ENCODE measurements at regions not wholly inside any gene's neighbourhood (a gene's known extent, or its start where the extent isn't known, plus 50 kb on each side); places are given as distances from the start of the nearest gene placed in this dataset.
"Not testable (repeated sequence)": the region's sequence is repeated elsewhere in the genome, so short reads cannot be mapped to it uniquely, and the experiment has no call there.

DNA sequence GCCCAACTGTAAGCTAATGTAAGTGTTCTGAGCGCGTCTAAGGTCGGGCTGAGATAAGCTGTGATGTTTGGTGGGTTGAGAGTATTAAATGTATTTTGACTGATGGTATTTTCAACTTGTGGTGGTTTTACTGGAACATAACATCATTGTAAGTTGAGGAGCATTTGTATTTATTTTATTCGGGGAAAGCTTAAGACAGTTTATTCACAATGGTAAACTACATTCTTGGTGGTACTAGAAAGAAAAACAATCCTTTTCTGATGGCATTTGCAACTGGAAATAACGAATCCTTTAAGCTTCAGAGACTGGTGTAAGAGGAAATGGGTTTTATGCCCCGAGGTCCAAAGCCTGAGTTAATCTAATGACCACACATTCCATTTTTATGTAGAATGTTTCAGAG is 283.3 kb upstream of the NETO1 start:
- DNase-seq (ENCODE audit: extremely low read depth in 1 of 11, low read depth in 9 of 11, low spot score in 4 of 11): no peak

DNA sequence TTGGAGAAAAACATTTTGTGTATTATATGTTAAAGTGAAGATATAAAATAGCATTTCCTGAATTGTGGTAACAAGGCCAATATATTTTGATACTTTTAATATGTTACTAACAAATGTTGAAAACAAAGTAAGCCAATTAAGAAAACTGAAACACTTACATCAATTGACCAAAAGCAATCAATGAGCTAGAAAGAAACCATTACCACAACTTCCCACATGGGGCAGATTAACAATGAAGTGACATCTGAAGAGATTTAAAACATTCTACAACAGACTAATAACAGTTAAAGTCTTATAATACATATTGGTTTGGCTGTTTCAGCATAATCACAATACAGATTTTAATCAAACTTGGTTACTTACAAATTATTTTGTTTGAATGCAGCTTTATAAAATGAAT is 282.4 kb upstream of the NETO1 start:
- no peak for DNase-seq (ENCODE audit: extremely low read depth in 1 of 11, low read depth in 9 of 11, low spot score in 4 of 11)

DNA sequence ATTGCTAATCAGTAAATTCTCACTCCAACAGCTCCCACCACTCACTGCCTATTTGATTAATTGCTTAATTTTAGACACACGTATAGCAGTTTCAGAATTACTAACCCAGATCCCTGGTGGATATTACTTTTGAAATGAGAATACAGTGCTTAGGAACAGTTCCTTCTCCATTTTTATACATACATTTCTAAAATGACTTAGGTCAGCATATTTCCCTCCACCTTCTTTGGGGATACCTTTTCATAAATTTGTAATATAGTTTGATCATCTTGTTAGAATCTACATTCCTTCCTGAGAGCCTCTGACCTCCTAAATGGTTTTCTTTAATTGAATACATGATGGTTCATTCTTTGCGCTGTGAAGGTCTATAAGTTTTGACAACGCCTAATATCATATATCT is 279.8 kb upstream of the NETO1 start:
- no peak for DNase-seq (ENCODE audit: extremely low read depth in 1 of 11, low read depth in 9 of 11, low spot score in 4 of 11)

DNA sequence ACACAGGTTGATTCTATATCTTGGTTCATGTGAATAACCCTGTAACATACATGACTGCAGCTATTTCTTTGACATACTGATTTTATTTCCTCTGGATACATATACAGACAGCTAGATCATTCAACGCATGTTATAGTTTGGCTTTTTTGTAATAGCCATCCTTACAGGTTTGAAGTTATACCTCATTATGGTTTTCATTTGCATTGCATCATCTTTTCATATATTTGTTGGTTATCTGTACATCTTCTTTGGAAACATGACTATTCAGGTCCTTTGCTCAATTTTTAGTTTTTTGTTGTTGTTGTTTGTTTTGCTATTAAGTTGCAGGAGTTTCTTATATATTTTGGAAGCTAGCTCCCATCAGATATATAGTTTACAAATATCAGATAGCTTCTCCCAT is 276.2 kb upstream of the NETO1 start:
- DNase-seq (ENCODE audit: extremely low read depth in 1 of 11, low read depth in 9 of 11, low spot score in 4 of 11): no peak

DNA sequence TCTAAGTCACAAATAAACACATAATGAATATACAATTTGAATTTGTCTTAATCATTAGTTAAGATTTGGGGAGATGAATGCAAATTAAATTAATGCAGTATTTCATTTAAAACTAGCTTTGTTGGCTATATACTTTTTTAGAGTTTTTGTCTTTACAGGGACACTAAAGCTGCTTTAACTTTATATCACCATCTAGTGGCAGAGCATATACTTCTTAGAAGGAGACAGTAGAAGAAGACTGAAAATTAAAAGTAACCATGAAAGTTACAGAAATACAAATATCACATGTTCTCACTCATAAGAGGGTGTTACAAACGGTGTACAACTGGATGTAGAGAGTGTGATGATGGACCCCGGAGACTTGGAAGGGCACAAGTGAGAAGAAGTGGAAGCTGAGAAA is 268.3 kb upstream of the NETO1 start:
- DNase-seq (ENCODE audit: extremely low read depth in 1 of 11, low read depth in 9 of 11, low spot score in 4 of 11): no peak

DNA sequence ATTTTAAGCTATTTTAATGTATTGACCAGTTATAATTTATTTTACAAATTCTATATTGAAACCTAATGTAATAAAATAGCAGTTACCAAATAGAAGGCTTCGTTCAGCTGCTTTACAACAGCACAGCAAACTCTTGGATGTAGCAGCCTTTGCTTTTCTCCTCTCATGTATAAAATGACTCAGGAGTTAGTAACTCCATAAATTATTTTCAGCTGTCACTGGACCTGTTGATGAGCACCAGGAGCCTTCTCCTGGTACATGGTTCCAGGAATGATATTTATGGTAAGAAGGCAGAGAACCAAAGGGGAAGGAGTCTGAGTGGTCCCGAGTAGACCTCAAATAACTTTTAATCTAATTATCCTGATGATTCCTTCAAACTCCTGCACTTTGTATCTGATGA is 256.4 kb upstream of the NETO1 start:
- DNase-seq (ENCODE audit: extremely low read depth in 1 of 11, low read depth in 9 of 11, low spot score in 4 of 11): no peak

DNA sequence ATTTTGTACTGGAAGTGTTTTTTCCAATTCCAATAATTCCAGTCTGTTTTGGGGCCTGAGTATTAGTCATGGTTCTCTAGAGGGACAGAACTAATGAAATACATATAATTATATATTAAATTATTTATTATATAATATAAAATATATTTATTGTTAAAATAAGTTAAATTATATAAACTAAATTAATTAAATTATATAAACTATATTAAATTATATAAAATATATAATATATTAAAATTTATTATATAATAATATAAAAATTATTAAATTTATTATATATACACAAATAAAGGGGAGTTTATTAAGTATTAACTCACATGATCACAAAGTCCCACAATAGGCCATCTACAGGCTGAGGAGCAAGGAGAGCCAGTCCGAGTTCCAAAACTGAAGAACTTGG is 253.4 kb upstream of the NETO1 start:
- no peak for DNase-seq (ENCODE audit: extremely low read depth in 1 of 11, low read depth in 9 of 11, low spot score in 4 of 11)

DNA sequence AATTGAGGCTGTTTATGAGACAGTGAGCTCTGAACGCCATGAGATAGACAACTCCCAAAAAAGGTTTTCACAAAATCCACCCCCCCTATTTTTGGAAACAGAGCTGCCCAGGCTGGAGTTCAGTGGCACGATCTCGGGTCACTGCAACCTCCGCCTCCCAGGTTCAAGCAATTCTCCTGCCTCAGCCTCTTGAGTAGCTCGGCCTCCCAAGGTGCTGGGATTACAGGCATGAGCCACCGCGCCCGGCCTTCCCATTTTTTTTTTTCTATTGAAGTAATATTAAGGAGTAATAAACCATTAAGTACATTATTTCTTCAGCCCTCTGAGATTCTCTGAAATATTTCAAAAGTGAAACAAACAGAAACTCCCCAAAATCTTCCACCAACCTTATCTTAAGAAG is 252.8 kb upstream of the NETO1 start:
- no peak for DNase-seq (ENCODE audit: extremely low read depth in 1 of 11, low read depth in 9 of 11, low spot score in 4 of 11)

DNA sequence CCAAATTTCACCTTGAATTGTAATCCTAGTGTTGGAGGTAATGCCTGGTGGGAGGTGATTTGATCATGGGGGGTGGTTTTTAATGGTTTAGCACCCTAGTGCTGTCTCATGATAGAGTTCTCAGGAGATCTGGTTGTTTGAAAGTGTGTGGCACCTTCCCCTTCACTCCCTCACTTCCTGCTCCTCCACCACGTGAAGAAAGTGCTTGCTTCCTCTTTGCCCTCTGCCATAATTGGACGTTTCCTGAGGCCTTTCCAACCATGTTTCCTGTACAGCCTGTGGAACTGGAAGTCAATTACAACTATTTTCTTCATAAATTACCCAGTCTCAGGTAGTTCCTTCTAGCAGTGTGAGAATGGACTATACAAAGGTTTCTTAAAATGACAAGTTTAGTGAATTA is 251.8 kb upstream of the NETO1 start:
- DNase-seq (ENCODE audit: extremely low read depth in 1 of 11, low read depth in 9 of 11, low spot score in 4 of 11): no peak

DNA sequence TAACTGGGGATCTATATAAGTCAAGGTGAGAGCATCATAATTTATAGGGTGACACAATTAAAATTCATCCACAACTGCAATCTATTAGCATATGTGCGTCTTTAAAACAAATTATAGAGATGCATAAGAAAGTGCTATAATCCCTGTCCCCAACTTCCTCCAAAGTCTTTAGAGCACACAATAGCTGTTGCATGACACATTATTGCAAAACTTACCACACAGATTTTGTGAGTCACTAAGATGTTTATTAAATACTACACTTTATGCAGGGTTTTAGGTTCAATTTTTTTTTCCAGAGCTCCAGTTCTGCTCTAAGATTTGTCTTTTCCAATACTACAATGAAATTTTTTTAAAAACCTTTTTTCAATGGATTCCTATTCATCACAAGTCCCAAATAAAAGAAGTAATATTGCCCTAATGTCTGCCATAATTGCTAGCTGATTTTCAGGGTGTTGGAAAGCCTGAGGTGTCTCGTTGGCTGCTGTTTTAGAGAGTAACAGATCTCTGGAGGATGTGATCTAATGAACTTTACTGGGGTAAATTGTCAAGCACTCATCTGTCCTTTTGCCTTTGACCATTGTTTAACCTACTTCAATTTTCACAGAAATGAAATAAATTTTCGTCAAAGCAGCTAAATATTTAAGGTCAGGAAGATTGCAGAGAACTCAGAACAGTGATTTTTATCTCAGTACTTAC is 250.5 kb upstream of the NETO1 start:
- DNase-seq (ENCODE audit: extremely low read depth in 1 of 11, low read depth in 9 of 11, low spot score in 4 of 11): no peak

DNA sequence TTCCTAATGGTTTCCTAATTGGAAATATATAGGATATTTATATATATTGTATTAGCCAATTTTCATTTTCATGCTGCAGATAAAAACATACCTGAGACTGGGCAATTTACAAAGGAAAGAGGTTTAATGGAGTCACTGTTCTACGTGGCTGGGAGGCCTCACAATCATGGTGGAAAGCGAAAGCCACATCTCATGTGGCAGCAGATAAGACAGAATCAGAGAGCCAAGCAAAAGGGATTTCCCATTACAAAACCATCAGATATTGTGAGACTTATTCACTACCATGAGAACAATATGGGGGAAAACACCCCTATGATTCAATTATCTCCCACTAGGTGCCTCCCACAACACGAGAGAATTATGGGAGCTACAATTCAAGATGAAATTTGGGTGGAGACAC is 242.5 kb upstream of the NETO1 start:
- no peak for DNase-seq (ENCODE audit: extremely low read depth in 1 of 11, low read depth in 9 of 11, low spot score in 4 of 11)

DNA sequence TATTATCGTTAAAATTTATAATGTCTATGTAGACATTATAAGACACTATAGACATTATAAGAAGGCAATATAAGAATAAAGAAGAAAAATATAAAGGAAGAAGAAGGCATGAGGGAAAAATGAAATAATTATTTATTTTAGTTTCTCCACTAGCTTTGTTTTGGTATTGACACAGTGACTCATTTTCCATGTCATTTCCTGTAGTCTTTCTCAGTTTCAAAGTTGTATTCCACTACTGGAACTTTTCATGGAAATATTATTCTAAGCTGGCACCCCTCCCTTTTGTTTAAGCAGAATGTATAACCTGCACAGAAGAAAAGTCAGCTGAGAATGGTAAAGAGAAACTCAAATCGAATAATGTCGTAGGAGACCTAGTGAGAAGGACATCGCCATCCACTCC is 234.2 kb upstream of the NETO1 start:
- no peak for DNase-seq (ENCODE audit: extremely low read depth in 1 of 11, low read depth in 9 of 11, low spot score in 4 of 11)

DNA sequence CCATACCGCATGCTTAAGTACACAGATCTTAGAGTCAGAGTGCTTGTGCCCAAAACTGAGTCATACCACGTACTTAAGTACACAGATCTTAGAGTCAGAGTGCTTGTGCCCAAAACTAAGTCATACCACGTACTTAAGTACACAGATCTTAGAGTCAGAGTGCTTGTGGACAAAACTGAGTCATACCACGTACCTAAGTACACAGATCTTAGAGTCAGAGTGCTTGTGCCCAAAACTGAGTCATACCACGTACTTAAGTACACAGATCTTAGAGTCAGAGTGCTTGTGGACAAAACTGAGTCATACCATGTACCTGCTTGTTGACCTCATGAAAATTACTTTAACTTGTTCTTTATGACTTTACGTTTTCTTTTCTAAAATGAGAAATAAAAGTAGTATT is 233.7 kb upstream of the NETO1 start:
- DNase-seq (ENCODE audit: extremely low read depth in 1 of 11, low read depth in 9 of 11, low spot score in 4 of 11): not testable (repeated sequence)

DNA sequence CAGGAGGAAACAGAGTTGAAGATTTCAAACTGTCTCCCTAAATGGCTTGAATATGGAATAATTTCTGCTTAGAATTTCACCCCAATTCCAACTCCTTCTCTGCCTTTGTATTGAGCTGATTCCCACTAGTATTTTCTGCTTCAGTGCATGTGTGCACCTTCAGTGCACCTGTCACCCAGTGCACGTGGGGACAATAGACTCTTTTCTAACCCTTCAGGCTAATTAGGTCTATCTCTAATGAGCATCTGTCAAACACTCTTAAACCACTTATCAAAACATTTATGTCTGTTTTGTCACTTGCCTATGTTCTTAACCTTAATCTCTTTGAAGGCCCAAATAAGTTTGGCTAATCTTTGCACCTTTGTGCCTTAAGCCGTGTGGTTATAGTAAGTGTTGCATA is 232.0 kb upstream of the NETO1 start:
- DNase-seq (ENCODE audit: extremely low read depth in 1 of 11, low read depth in 9 of 11, low spot score in 4 of 11): no peak

DNA sequence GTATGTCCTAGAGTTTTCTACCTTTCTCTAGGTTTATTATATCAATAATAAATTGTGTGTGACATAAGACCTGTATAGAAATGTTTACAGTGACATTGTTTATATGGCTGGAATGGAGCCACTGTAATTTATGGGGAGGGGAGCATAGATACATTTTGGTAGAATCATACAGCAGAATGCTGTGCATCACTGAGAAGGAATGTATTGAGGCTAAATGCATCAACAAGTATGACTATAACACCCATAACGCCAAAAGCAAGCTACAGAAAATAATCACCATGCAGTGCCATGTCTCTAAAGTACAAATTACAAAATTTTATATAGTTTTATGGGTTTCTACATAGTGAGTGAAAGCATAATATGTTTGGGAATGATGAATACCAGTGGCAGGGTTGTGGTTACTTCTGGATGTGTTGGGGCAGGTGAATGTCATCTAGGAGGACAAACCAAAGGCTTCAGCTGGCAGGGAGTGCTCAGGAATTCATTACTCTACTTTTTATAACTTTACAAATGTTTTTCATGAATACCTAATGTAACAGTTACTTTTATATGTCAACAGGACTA is 226.0 kb upstream of the NETO1 start:
- DNase-seq (ENCODE audit: extremely low read depth in 1 of 11, low read depth in 9 of 11, low spot score in 4 of 11): no peak

DNA sequence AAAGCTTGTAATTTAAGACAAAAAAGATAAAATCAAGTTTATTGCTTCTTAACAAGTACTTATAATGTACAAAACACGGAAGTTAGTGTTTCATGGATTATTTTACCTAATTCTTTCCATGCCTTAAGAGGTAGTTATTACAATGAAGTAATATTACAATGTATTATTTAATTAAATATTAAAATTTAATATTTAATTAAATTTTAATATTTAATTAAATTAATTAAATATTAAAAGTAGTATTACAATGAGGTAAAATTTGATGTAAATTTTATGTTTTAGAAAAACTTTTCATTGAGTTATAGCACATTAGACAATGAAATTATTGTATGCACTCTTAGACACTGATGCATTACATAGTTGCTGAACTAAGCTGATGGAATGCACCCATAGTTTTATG is 220.7 kb upstream of the NETO1 start:
- DNase-seq (ENCODE audit: extremely low read depth in 1 of 11, low read depth in 9 of 11, low spot score in 4 of 11): no peak

DNA sequence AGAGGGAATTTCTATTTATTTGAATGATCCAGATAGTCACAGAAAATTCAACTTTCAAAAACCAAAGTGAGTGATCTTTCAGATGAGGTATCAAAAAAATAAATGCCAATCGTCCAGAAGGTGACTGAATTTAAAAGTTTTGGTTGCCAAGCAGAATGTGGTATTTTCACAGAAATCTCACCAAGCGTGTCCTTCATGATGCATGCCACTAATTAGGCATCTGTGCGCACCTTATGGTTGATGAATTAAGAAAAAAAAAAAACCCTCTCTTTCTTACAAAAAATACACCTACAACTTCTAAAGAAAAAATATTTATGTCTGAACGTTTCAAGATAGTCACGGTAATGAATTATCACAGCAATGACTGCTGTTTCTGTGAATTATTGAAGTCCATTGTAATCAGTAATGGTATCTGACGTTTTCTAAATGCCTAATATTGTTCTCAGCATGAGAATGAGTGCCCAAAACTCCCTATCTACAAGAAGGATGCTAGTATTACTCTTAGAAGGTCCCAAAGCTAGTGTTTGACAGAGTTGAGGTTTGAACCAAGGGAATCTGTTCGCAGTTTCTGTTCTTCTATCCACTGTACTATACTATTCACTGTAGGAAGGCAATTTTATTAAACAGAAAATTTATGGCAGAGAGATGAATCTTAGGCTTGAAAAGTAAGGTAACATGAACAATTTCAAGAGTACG is 219.6 kb upstream of the NETO1 start:
- no peak for DNase-seq (ENCODE audit: extremely low read depth in 1 of 11, low read depth in 9 of 11, low spot score in 4 of 11)

DNA sequence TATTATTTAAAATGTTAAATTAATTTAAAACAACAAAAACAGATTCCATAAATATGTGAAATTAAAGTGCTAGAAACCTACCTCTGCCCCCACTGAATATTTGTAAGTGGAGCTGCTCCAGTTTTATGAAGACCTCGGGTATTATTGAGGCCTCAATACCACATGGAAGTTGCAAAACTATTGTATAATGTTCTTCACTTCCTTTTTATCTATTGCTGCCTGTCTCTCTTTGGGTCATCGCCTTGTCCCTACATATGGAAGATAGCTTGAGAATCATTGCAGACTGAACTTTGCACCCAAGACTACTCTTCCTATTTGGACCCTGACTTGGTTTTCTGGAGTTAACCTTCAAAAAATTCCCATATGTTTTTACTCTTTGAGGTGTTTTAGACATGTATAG is 212.1 kb upstream of the NETO1 start:
- DNase-seq (ENCODE audit: extremely low read depth in 1 of 11, low read depth in 9 of 11, low spot score in 4 of 11): no peak

DNA sequence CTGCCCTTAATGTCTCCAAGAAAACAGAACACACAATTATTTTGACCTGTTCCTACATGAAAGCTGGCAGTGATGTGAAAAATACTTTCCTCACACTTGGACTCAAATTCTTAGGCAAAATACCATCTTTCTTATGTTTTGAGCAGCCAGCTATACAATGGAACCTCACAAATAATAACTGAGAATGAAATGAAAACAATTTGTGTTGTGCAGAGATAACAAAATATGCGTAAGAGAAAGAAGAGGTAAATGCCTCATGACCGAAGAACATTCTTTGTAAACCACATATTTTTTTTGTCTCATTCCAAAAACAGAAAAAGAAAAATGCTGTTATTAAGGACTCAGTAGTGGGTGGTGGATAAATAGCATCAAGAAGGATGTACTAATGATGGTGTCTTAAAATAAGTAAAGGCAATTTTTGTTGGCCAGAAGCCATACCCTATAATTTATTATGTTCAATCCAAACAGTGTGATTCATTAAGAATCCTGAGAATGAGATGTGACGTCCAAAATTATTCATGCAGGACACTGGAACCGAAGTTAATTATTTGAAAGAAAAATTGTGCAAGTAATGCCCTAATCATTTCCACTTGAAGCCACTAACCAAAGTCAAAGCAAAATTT is 193.0 kb upstream of the NETO1 start:
- peak in 1 of 11 donors; percentile 5 for DNase-seq (ENCODE audit: extremely low read depth in 1 of 11, low read depth in 9 of 11, low spot score in 4 of 11)

DNA sequence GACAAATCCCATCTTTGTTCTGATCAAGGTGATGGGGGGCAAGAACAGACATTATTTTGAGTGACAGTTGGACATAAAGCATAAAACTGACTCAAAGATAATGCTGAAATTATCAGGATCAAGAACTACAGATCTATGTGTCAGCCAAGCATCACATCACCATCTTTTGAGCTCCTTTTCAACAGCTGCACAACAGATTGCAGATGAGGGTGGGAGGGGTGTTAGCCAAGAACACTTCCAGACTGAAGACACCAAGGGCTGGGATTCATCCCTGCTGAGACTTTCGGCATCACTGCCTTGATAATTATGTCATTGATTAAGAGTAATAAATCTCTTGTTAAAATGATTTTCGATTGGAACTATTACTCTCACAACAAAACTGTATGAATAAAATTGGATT is 191.5 kb upstream of the NETO1 start:
- no peak for DNase-seq (ENCODE audit: extremely low read depth in 1 of 11, low read depth in 9 of 11, low spot score in 4 of 11)

All from renal cortex interstitium (tissue), 11 donors.